ENCODE measurements at regions not wholly inside any gene's neighbourhood (a gene's known extent, or its start where the extent isn't known, plus 50 kb on each side); places are given as distances from the start of the nearest gene placed in this dataset.

GRCh38 chr5:168224085-168224484 lies 67.4 kb upstream of the WWC1 start:
- no peak for ATAC-seq

GRCh38 chr5:168226012-168226411 lies 65.4 kb upstream of the WWC1 start:
- ATAC-seq: no peak
- no peak for TF ChIP-seq OSR1 (CRISPR knock-in tag; IDR thresholded peaks at IDR 0.05)
- TF ChIP-seq CSDC2 (CRISPR knock-in tag; IDR thresholded peaks at IDR 0.05): no peak
- no peak for TF ChIP-seq PPARA (CRISPR knock-in tag; IDR thresholded peaks at IDR 0.05; ENCODE audit: borderline replicate concordance)
- TF ChIP-seq TOX (CRISPR knock-in tag; IDR thresholded peaks at IDR 0.05; ENCODE audit: borderline replicate concordance): no peak
- TF ChIP-seq ZFP30 (CRISPR knock-in tag; IDR thresholded peaks at IDR 0.05): no peak
- no peak for TF ChIP-seq TCF4 (CRISPR knock-in tag; IDR thresholded peaks at IDR 0.05; ENCODE audit: borderline replicate concordance)
- TF ChIP-seq RARB (CRISPR knock-in tag; IDR thresholded peaks at IDR 0.05): no peak
- TF ChIP-seq POU6F1 (CRISPR knock-in tag; IDR thresholded peaks at IDR 0.05; ENCODE audit: borderline replicate concordance, low read depth): no peak
- no peak for TF ChIP-seq CSRNP3 (CRISPR knock-in tag; IDR thresholded peaks at IDR 0.05)
- no peak for TF ChIP-seq ESRRG (CRISPR knock-in tag; IDR thresholded peaks at IDR 0.05)
- TF ChIP-seq ZNF70 (CRISPR knock-in tag; IDR thresholded peaks at IDR 0.05): no peak
- TF ChIP-seq ARNTL (CRISPR knock-in tag; IDR thresholded peaks at IDR 0.05; ENCODE audit: borderline replicate concordance, low read depth): no peak
- no peak for TF ChIP-seq TSHZ2 (CRISPR knock-in tag; IDR thresholded peaks at IDR 0.05)
- no peak for TF ChIP-seq GLIS3 (CRISPR knock-in tag; IDR thresholded peaks at IDR 0.05)
- no peak for TF ChIP-seq SNAI2 (CRISPR knock-in tag; IDR thresholded peaks at IDR 0.05)
- no peak for TF ChIP-seq ZNF8 (CRISPR knock-in tag; IDR thresholded peaks at IDR 0.05)
- TF ChIP-seq ZNF565 (CRISPR knock-in tag; conservative IDR thresholded peaks at IDR 0.05; ENCODE audit: low read depth): no peak

More at GRCh38 chr5:168224085-168224484, 67.4 kb upstream of the WWC1 start:
- no peak for TF ChIP-seq TCF4 (CRISPR knock-in tag; IDR thresholded peaks at IDR 0.05; ENCODE audit: borderline replicate concordance)
- TF ChIP-seq POU6F1 (CRISPR knock-in tag; IDR thresholded peaks at IDR 0.05; ENCODE audit: borderline replicate concordance, low read depth): no peak
- TF ChIP-seq ZFP30 (CRISPR knock-in tag; IDR thresholded peaks at IDR 0.05): no peak
- TF ChIP-seq BACH2 (CRISPR knock-in tag; IDR thresholded peaks at IDR 0.05; ENCODE audit: borderline replicate concordance): no peak
- no peak for TF ChIP-seq TOX (CRISPR knock-in tag; IDR thresholded peaks at IDR 0.05; ENCODE audit: borderline replicate concordance)
- no peak for TF ChIP-seq ISL1 (CRISPR knock-in tag; IDR thresholded peaks at IDR 0.05)
- TF ChIP-seq ZNF8 (CRISPR knock-in tag; IDR thresholded peaks at IDR 0.05): no peak
- TF ChIP-seq ARNTL (CRISPR knock-in tag; IDR thresholded peaks at IDR 0.05; ENCODE audit: borderline replicate concordance, low read depth): no peak

- no peak for ATAC-seq
Observed at GRCh38 chr5:168227001-168227400, 64.4 kb upstream of the WWC1 start.

GRCh38 chr5:168227973-168228615 lies 63.4 kb upstream of the WWC1 start:
- no peak for TF ChIP-seq ISL1 (CRISPR knock-in tag; IDR thresholded peaks at IDR 0.05)
- no peak for TF ChIP-seq TOX (CRISPR knock-in tag; IDR thresholded peaks at IDR 0.05; ENCODE audit: borderline replicate concordance)
- TF ChIP-seq GLIS3 (CRISPR knock-in tag; IDR thresholded peaks at IDR 0.05): no peak
- no peak for ATAC-seq

More at GRCh38 chr5:168227001-168227400, 64.4 kb upstream of the WWC1 start:
- TF ChIP-seq ISL1 (CRISPR knock-in tag; IDR thresholded peaks at IDR 0.05) (no peak), RARB (CRISPR knock-in tag; IDR thresholded peaks at IDR 0.05) (no peak), ZNF8 (CRISPR knock-in tag; IDR thresholded peaks at IDR 0.05) (no peak), TCF4 (CRISPR knock-in tag; IDR thresholded peaks at IDR 0.05; ENCODE audit: borderline replicate concordance) (no peak), BACH2 (CRISPR knock-in tag; IDR thresholded peaks at IDR 0.05; ENCODE audit: borderline replicate concordance) (no peak)

Measured in SK-N-SH treated with all-trans-retinoic acid at 6 μM for 48 hours (cell line).